K562 (cell line): ENCODE measurements at regions not wholly inside any gene's neighbourhood (a gene's known extent, or its start where the extent isn't known, plus 50 kb on each side); places are given as distances from the start of the nearest gene placed in this dataset.

Experiments used
- ATAC-seq: fragments of 200-7000 bp; cut with Tn5 transposase; 3 replicates; pipeline ENCODE4 v1.9.1; 2020; ENCODE audit warnings: moderate library complexity
- BruUV-seq: library from RNA; stranded (reverse); fragments of 400-500 nt; replicated peaks from 2 replicates; lab custom pipeline; 2021; lab: Mats Ljungman, UMichigan
- CTCF ChIA-PET: fragments of 300-600 bp; formaldehyde crosslinking; extraction: SDS; loops from one replicate; lab custom pipeline; 2021; ENCODE audit warnings: low intra/inter-chr PET ratio; lab: Yijun Ruan, JAX
- POLR2A ChIA-PET: fragments of 300-600, 350-650 bp; sonication (Branson Sonifier 250); formaldehyde crosslinking; extraction: SDS; loops from one replicate; lab custom pipeline; 2021; ENCODE audit warnings: antibody characterized with exemption, inconsistent platforms; lab: Yijun Ruan, JAX
- DNase-seq, 4 experiments: peaks; one replicate each; pipeline versions ENCODE4 v3.0.0 to v3.0.0-alpha.2; 2011 to 2018; ENCODE audit warnings: low spot score in 3 of 4, mixed read lengths in 3 of 4; ENCODE audit errors: extremely low read depth in 1 of 4
- FAIRE-seq: peaks from 2 replicates; lab custom pipeline; 2011; peaks lifted over from hg19 to GRCh38; lab: Jason Lieb, UNC
- H2AFZ ChIP-seq: 2 replicates; pipeline ENCODE4 v1.6.0; 2011; ENCODE audit warnings: low read depth, low read length, control low read depth, inconsistent platforms
- H3K27ac ChIP-seq: fragments of 200-600 bp; 3 replicates; pipeline ENCODE4 v1.8.0; 2011; ENCODE audit warnings: low read depth, mild to moderate bottlenecking, control low read depth, inconsistent platforms, low read length, moderate library complexity, mixed read lengths; ENCODE audit errors: extremely low read depth
- H3K27me3 ChIP-seq, 2 experiments: fragments of 300-600 bp in 1 of 2; 2 replicates in 1 of 2; 3 replicates in 1 of 2; pipeline versions ENCODE4 v1.6.0 to v1.8.0; 2011; ENCODE audit warnings: inconsistent platforms in 2 of 2, low read length in 2 of 2, mild to moderate bottlenecking in 1 of 2, mixed read lengths in 1 of 2, moderate library complexity in 1 of 2; ENCODE audit not compliant: control insufficient read depth in 2 of 2, insufficient read depth in 2 of 2
- H3K36me3 ChIP-seq: fragments of 300-600 bp; 3 replicates; pipeline ENCODE4 v1.8.0; 2011; ENCODE audit warnings: mild to moderate bottlenecking, low read length, inconsistent platforms; ENCODE audit not compliant: control insufficient read depth, insufficient read depth
- H3K4me1 ChIP-seq, 2 experiments: fragments of 200-600 bp in 1 of 2; replicated peaks in 1 of 2; 2 replicates in 1 of 2; 3 replicates in 1 of 2; pipeline versions ENCODE4 v1.5.1 to v1.8.0; 2011; ENCODE audit warnings: inconsistent platforms in 2 of 2, low read length in 2 of 2, mild to moderate bottlenecking in 1 of 2, mixed read lengths in 1 of 2, moderate library complexity in 1 of 2; ENCODE audit not compliant: control insufficient read depth in 2 of 2, insufficient read depth in 2 of 2
- H3K4me2 ChIP-seq: 2 replicates; pipeline ENCODE4 v1.6.1; 2011; ENCODE audit warnings: low read length, control low read depth, inconsistent platforms, mixed read lengths; ENCODE audit not compliant: insufficient read depth
- H3K4me3 ChIP-seq: fragments of 200-600 bp; sonication (generic), shearing (Covaris generic); 2 replicates; pipeline ENCODE4 v1.5.1; 2016; ENCODE audit warnings: control low read depth, inconsistent platforms
- H3K79me2 ChIP-seq: fragments of 200-600 bp; 3 replicates; pipeline ENCODE4 v1.8.0; 2011; ENCODE audit warnings: low read length, inconsistent platforms; ENCODE audit not compliant: control insufficient read depth, insufficient read depth
- H3K9ac ChIP-seq, 2 experiments: 2 replicates each; pipeline versions ENCODE4 v1.6.0 to v1.6.1; 2011; ENCODE audit warnings: low read depth in 2 of 2, low read length in 2 of 2, control low read depth in 1 of 2, inconsistent platforms in 1 of 2, mild to moderate bottlenecking in 1 of 2, mixed read lengths in 1 of 2; ENCODE audit not compliant: insufficient read depth in 1 of 2
- H3K9me1 ChIP-seq: one replicate; pipeline ENCODE4 v1.6.0; 2011; ENCODE audit warnings: inconsistent platforms, mild to moderate bottlenecking, low read length, moderate library complexity; ENCODE audit not compliant: control insufficient read depth, insufficient read depth
- H3K9me3 ChIP-seq: replicated peaks from 2 replicates; pipeline ENCODE4 v1.5.1; 2011; ENCODE audit warnings: low read depth, low read length, inconsistent platforms; ENCODE audit not compliant: control insufficient read depth, insufficient read depth
- H4K20me1 ChIP-seq: replicated peaks from 2 replicates; pipeline ENCODE4 v1.6.1; 2011; ENCODE audit warnings: low read length, inconsistent platforms, mixed read lengths; ENCODE audit not compliant: control insufficient read depth, insufficient read depth
- ARID4B ChIP-seq: sonication (generic); formaldehyde crosslinking; IDR thresholded peaks from 2 replicates; pipeline ENCODE4 v1.8.0; 2022; ENCODE audit warnings: mild to moderate bottlenecking, missing genetic modification reagents
- LARP7 ChIP-seq: fragments of 450-650 bp; IDR thresholded peaks from 2 replicates; pipeline ENCODE4 v1.6.1; 2016
- PTBP1 ChIP-seq: fragments of 200-400 bp; formaldehyde crosslinking; IDR thresholded peaks from 2 replicates; pipeline ENCODE4 v1.6.1; 2017; ENCODE audit warnings: low read depth, low read length
- SOX6 ChIP-seq: fragments of 450-650 bp; IDR thresholded peaks from 2 replicates; pipeline ENCODE4 v1.6.1; 2014; ENCODE audit warnings: mild to moderate bottlenecking
- SUPT5H ChIP-seq: fragments of 450-650 bp; IDR thresholded peaks from 2 replicates; pipeline ENCODE4 v1.6.1; 2016
- TAF7 ChIP-seq: fragments of 450-650 bp; IDR thresholded peaks from 2 replicates; pipeline ENCODE4 v1.6.1; 2016; ENCODE audit warnings: missing genetic modification characterization, missing compliant biosample characterization
- ZNF24 ChIP-seq: fragments of 450-650 bp; IDR thresholded peaks from 2 replicates; pipeline ENCODE4 v1.6.1; 2016
- ZNF311 ChIP-seq: fragments of 250-450 bp; sonication (Bioruptor Pico); IDR thresholded peaks from 2 replicates; pipeline ENCODE4 v1.4.0; 2020; ENCODE audit warnings: mild to moderate bottlenecking, moderate library complexity
- in situ Hi-C: fragments of 300-500 bp; cut with MboI; formaldehyde crosslinking; loops from 4 replicates; pipeline ENCODE4 v1.15.0; 2018; ENCODE audit warnings: inconsistent platforms, mixed read lengths
- intact Hi-C: fragments of 100-400 bp; cut with micrococcal nuclease; formaldehyde crosslinking; loops from 2 replicates; pipeline ENCODE4 v1.14.2; 2022
- TF ChIP-seq, protein P1 (sequence below): sonication (generic); formaldehyde crosslinking; IDR thresholded peaks from 2 replicates; pipeline ENCODE4 v1.8.0; 2022; ENCODE audit warnings: mild to moderate bottlenecking, missing genetic modification reagents

DNA sequence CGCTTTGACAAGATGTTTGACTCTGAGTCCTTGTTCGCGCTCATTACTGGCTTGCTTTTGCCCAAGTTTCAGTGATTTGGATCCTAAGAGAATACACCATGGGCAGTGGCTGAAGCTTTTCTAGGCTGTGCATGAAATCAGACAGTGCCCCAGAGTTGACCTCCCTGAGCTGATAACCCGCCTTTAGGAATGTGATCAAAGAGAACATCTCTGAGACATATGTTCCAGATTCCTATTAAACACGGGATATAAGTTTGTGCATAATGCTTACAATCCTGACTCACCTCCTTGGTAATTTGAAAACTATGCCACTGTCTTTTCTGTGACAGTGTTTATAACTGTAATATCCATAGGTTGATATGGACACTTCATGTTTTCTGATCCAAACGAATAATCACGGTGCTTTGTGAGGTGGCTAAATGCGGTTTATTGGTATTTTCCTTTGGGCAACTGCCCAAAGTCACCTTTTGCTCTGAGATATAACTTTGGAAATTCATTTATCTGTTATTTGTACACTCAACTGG, 732.9 kb downstream of the MTRR start (continued):
- TF ChIP-seq, protein P1, sequence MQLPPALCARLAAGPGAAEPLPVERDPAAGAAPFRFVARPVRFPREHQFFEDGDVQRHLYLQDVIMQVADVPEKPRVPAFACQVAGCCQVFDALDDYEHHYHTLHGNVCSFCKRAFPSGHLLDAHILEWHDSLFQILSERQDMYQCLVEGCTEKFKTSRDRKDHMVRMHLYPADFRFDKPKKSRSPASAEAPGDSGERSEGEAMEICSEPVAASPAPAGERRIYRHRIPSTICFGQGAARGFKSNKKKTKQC (CRISPR knock-in tag), result no peak
- TF ChIP-seq ARID4B, result no peak
- no peak for TF ChIP-seq ZNF311
- no peak for TF ChIP-seq SOX6
- TF ChIP-seq ZNF24, result no peak
- TF ChIP-seq PTBP1, result no peak
- TF ChIP-seq LARP7, result no peak

DNA sequence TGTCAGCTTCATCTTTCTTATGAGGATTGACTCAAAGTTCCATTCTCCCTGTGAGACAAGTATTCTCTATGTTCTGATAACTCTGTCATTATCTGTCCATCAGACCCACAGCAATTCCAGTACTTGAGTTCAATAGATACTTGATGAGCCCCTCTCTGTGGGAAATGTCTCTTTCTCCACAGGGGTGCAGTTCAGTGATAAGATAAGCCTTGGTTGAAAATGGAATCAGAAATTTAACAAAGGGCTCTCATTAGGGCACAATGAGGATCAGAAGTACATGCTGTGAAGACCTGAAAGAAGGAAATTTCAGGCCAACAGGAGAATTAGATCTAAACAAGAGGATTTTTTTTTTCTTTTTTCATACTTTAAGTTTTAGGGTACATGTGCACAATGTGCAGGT, 737.3 kb downstream of the MTRR start:
- no peak overlapping the region for H3K27ac ChIP-seq
- H3K79me2 ChIP-seq, result no peaks in the 10 kb centered on the region
- H3K9ac ChIP-seq, result no peak overlapping the region
- H2AFZ ChIP-seq, result no peak overlapping the region
- BruUV-seq, result no TSS peak
- FAIRE-seq, result no peak
- no peaks in the 10 kb centered on the region for H3K4me1 ChIP-seq
- no peaks in the 10 kb centered on the region for H3K36me3 ChIP-seq
- no peaks in the 10 kb centered on the region for H3K9me1 ChIP-seq
- no peak for DNase-seq
- H3K27me3 ChIP-seq, result no peaks in the 10 kb centered on the region
- ChIA-PET CTCF (no interaction called here), POLR2A (no interaction called here)
- in situ Hi-C loops, result no loop called here
- no peak for TF ChIP-seq SUPT5H
- TF ChIP-seq TAF7 (tag), result no peak
- H4K20me1 ChIP-seq, result no peaks in the 10 kb centered on the region
- no peak for ATAC-seq
- no peaks in the 10 kb centered on the region; the same call in 1 of the 2 replicates for H3K9me3 ChIP-seq
- no peak overlapping the region for H3K4me2 ChIP-seq
- intact Hi-C loops, result no loop called here
- H3K4me3 ChIP-seq, result no peak overlapping the region
